GM19452 (cell line): ENCODE measurements at regions not wholly inside any gene's neighbourhood (a gene's known extent, or its start where the extent isn't known, plus 50 kb on each side); places are given as distances from the start of the nearest gene placed in this dataset.
"Not testable (repeated sequence)": the region's sequence is repeated elsewhere in the genome, so short reads cannot be mapped to it uniquely, and the experiment has no call there.

Source experiments
- ATAC-seq: cut with Tn5 transposase; IDR thresholded peaks from one replicate; pipeline ENCODE4 v1.9.1; 2021; ENCODE audit not compliant: unreplicated experiment

GRCh38 chr9:21688108-21689102, 114.0 kb upstream of the MTAP start:
- ATAC-seq: no peak

GRCh38 chr9:21689854-21690253, 112.6 kb upstream of the MTAP start:
- no peak for ATAC-seq

DNA sequence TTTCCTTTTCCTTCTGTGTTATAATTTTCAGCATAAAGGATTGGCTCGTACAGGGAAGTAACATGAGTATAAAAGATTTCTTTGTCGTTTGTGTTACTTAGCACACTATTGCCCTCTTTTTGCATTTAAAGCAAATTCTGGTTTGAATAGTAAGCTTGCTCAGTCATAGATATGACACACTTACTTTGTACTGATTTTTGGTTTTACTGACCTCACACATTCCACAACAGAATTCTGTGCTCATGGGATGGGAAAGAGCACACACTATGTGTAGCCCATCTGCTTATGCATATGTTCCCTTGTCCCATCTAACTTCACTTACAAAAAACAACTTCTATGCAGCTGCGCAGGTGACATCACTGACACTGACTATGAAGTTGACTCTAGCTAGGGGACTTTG, 111.9 kb upstream of the MTAP start:
- ATAC-seq: no peak

GRCh38 chr9:21692390-21692789, 110.0 kb upstream of the MTAP start:
- ATAC-seq: no peak

- no peak for ATAC-seq
Measured at GRCh38 chr9:21694424-21694823, 108.0 kb upstream of the MTAP start.

DNA sequence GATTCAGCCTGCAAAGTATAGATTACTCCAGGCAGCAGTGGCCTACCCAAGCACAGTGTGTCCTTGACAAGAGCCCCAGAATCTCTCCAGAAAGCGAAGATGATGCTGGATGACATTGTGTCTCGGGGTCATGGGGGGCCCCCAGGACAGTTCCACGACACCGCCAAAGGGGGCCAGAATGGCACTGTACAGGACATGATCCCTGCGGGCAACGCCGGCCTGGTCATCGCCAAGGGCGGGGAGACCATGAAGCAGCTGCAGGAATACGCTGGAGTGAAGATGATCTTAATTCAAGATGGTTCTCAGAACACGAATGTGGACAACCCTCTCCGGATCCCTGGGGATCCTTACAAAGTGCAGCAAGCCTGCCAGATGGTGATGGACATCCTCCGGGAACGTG, 107.0 kb upstream of the MTAP start:
- ATAC-seq: no peak

- no peak for ATAC-seq
Measured at GRCh38 chr9:21695874-21696341, 106.5 kb upstream of the MTAP start.

DNA sequence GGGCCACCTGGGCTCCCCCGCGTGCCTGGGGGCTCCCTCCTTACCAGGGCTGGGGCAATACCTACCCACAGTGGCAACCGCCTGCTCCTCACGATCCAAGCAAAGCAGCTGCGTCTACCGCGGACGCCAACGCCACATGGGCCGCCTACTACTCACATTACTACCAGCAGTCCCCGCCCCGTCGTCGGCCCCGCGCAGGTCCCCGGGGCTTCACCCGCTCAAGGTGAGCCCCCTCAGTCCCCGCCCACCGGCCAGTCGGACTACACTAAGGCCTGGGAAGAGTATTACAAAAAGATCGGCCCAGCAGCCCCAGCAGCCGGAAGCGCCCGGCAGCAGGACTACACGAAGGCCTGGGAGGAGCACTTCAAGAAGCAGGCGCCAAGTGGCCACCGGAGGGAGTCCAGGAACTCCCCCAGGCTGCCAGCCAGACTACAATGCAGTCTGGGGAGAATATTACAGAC, 106.0 kb upstream of the MTAP start:
- no peak for ATAC-seq

GRCh38 chr9:21708260-21708711, 94.2 kb upstream of the MTAP start:
- ATAC-seq: no peak

DNA sequence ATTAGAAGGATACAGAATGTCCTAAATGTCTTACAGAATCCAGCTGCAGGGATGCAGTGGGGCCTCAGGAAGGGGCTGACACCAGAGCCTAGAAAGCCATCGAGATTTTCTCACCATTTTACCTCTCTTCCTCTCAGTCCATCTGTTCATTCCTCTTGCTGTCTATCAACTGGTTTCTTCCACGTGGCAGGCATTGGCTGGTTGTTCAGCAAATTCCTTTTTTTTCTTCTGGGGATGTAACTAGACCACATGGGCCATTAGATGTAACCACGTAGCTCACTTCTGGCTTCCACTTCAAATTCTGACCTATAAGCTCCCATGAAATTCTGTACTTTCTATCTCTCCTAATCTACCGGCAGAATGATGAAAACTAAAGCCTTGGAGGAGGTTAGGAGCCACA, 93.6 kb upstream of the MTAP start:
- ATAC-seq: no peak

- peak; percentile 69 for ATAC-seq
Measured at GRCh38 chr9:21709464-21710058, 92.9 kb upstream of the MTAP start.

GRCh38 chr9:21710548-21711191, 91.8 kb upstream of the MTAP start:
- ATAC-seq: no peak

DNA sequence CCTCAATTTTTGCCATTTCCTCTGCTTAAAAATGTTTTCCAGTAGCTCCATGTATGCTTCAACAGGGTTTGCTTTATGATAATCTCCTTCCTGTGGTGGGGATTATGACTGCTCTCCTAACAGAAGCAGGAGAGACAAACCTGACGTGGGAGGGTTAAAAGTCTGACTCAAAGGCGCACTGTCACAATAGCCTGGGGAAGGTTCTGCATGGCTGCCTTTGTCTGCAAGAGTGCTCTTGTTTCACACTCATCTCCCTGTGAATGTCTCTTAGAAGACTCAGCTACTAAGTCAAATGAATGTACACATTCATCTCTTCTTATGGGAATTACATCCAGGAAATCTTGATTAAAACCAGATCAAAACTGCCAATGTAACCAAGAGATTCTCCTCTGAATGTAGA, 90.9 kb upstream of the MTAP start:
- no peak for ATAC-seq

DNA sequence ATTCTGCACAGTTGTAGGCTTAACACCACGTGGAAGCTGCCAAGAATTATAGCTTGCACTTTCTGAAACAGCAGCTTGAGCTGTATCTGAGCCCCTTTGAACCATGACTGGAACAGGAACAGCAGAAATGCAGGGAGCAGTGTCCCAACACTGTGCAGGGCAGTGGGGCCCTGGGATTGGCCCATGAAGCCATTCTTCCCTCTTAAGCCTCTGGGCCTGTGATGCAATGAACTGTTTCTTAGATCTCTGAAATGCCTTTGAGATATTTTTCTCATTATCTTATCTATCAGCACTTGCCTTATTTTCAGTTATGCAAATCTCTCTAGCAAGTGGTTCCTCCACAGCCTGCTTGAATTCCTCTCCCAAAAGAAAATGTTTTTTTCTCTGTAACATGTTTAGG, 87.0 kb upstream of the MTAP start:
- no peak for ATAC-seq

- ATAC-seq: no peak
Measured at GRCh38 chr9:21720758-21721157, 81.7 kb upstream of the MTAP start.

DNA sequence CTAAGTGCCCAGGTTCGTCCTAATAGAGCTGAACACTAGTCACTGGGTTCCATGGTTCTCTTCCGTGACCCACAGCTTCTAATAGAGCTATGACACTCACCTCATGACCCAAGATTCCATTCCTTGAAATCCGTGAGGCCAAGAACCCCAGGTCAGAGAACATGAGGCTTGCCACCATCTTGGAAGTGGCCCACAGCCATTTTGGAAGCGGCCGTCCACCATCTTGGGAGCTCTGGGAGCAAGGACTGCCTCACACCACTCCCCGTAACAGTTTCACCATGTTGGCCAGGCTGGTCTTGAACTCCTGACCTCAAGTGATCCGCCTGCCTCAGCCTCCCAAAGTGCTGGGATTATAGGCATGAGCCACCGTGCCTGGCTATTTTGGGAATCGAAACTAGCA, 75.0 kb upstream of the MTAP start:
- ATAC-seq: not testable (repeated sequence)

DNA sequence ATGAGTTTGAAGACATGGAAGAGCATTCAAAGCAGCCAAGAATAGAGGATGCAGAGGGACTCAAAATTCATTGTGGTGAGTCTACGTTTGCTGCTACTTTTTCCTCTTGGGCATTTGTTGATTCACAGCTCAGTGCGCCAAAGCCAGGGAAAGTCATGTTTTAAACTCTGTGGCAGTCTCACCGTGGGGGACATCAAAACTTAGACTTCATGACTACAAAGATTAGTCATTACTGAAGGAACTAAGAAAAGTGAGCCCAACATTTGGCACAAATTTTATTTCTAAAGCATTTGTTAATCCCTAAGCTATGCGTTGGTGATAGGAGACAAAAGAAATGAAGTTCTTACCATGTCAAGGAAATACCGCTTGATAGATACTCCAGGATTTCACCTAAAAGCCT, 73.7 kb upstream of the MTAP start:
- ATAC-seq: no peak

DNA sequence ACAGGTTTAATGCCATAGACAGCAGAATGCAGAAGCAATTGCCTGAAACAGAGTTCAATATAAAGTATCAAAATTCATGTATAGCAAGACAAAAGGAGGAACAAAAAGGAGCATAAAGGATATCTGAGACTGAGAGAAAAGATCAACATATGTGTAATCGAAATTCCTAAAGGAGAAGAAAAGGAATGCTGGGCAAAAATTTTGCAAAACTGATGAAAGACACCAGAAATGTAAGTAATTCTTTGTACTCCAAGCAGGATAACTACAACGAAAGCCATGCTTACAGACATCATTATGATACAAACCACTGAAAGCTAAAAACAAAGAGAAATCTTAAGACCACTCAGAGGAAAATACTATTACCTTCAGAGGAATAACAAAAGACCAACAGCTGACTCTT, 72.8 kb upstream of the MTAP start:
- no peak for ATAC-seq

DNA sequence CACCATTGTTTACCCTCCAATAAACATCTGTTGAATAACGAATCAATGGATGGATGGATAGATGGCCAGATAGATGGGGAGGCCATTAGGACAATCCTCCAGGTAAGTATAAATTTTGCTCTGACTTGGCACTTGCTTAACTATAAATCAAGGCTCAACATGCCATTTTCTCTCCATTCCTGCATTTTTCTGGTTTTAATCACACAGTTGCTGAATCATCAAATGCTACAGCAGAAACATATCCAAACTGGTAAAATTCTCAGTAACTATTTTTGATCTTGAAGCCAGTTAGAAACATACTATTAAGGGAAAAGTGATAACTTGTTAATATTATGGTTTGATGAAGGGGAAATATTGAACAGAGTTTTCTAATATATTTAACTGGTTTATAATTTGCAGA, 71.5 kb upstream of the MTAP start:
- ATAC-seq: no peak

DNA sequence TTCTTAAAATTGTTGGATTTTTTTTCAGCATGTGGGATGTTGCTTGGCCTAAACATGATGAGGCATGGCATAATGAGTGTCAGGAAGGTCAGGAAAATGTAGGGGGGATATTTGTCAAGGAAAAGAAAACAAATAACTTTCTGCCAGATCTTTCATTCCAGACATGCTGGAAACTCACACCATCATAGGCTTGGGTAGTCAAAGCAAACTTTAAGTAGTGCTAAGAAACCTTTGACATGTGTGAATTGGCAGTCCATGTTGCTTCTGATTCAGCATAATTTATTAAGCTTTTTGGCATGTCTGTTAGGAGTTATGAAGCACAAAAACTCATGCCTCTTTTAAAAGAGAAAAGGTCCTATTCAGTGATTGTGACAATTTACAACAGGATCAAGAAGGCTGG, 61.3 kb upstream of the MTAP start:
- no peak for ATAC-seq

- no peak for ATAC-seq
Measured at GRCh38 chr9:21744320-21744719, 58.1 kb upstream of the MTAP start.

GRCh38 chr9:21744841-21745240, 57.6 kb upstream of the MTAP start:
- ATAC-seq: no peak
